ENCODE measurements at regions not wholly inside any gene's neighbourhood (a gene's known extent, or its start where the extent isn't known, plus 50 kb on each side); places are given as distances from the start of the nearest gene placed in this dataset.

GRCh38 chr1:117260761-117261423 lies 50.2 kb upstream of the VTCN1 start:
- DNase-seq (ENCODE audit: low read depth in 2 of 2): no peak

Data from fibroblast of skin of left biceps (primary cell).